Stimulated activated naive B cell treated with anti-CD40 and anti-IgM and Interleukin-4, amounts not matched to agents 10 μg/mL and 1 μg/mL and 100 μg/mL, for 72 hours (primary cell): ENCODE measurements at regions not wholly inside any gene's neighbourhood (a gene's known extent, or its start where the extent isn't known, plus 50 kb on each side); places are given as distances from the start of the nearest gene placed in this dataset.
"Not testable (repeated sequence)": the region's sequence is repeated elsewhere in the genome, so short reads cannot be mapped to it uniquely, and the experiment has no call there.

Experiments
- ATAC-seq, 2 donors: fragments of 150-1000 bp; cut with Tn5 transposase; replicated peaks; 2 replicates each; pipeline ENCODE4 v1.10.0; 2021; ENCODE audit warnings: moderate library complexity in 1 of 2
- DNase-seq: peaks from one replicate; pipeline ENCODE4 v3.0.0; 2021
- H3K27ac Mint-ChIP-seq: one replicate; pipeline ENCODE4 v1.8.0; 2022; ENCODE audit warnings: mild to moderate bottlenecking, mixed read lengths
- H3K27me3 Mint-ChIP-seq, 2 donors: one replicate each; pipeline ENCODE4 v1.8.0; 2022; ENCODE audit warnings: mixed read lengths in 2 of 2
- H3K36me3 Mint-ChIP-seq, 2 donors: one replicate each; pipeline ENCODE4 v1.8.0; 2022; ENCODE audit warnings: mixed read lengths in 2 of 2, mild to moderate bottlenecking in 1 of 2
- H3K4me1 Mint-ChIP-seq, 2 donors: one replicate each; pipeline ENCODE4 v1.8.0; 2022; ENCODE audit warnings: mixed read lengths in 2 of 2, mild to moderate bottlenecking in 1 of 2
- H3K4me3 Mint-ChIP-seq, 2 donors: one replicate each; pipeline ENCODE4 v1.8.0; 2022; ENCODE audit warnings: mild to moderate bottlenecking in 2 of 2, mixed read lengths in 2 of 2, moderate library complexity in 1 of 2
- H3K9me3 Mint-ChIP-seq, 2 donors: one replicate each; pipeline ENCODE4 v1.8.0; 2022; ENCODE audit warnings: mixed read lengths in 2 of 2, mild to moderate bottlenecking in 1 of 2

- Mint-ChIP-seq H3K9me3 (no peaks in the 10 kb centered on the region), H3K27ac (no peak overlapping the region), H3K4me1 (peaks cover 5 to 7% of the 10 kb centered on the region in 2 donors), H3K36me3 (no peaks in the 10 kb centered on the region), H3K27me3 (no peaks in the 10 kb centered on the region), H3K4me3 (no peak overlapping the region)
- ATAC-seq (no peak), DNase-seq (no peak)
Observed at GRCh38 chr14:106228541-106229158, 702.3 kb downstream of the TMEM121 start.

- no peak overlapping the region for H3K4me3 Mint-ChIP-seq
- ATAC-seq (no peak), DNase-seq (no peak)
- peaks cover 3 to 8% of the 10 kb centered on the region in 2 donors for H3K4me1 Mint-ChIP-seq
- H3K9me3 Mint-ChIP-seq = no peaks in the 10 kb centered on the region
- no peak overlapping the region for H3K27ac Mint-ChIP-seq
- H3K27me3 Mint-ChIP-seq = no peaks in the 10 kb centered on the region
- no peaks in the 10 kb centered on the region for H3K36me3 Mint-ChIP-seq
Observed at GRCh38 chr14:106230071-106230470, 703.7 kb downstream of the TMEM121 start.

- H3K9me3 Mint-ChIP-seq, H3K4me3 Mint-ChIP-seq, DNase-seq, ATAC-seq, H3K36me3 Mint-ChIP-seq, H3K27ac Mint-ChIP-seq, H3K27me3 Mint-ChIP-seq: not testable (repeated sequence)
- H3K4me1 Mint-ChIP-seq = peaks cover 8 to 13% of the 10 kb centered on the region in 2 donors
Observed at GRCh38 chr14:106233191-106233590, 706.8 kb downstream of the TMEM121 start.

GRCh38 chr14:106234525-106235254, 708.3 kb downstream of the TMEM121 start:
- peak; percentile 53 to 57 for ATAC-seq
- peaks cover 8 to 13% of the 10 kb centered on the region in 2 donors for H3K4me1 Mint-ChIP-seq

GRCh38 chr14:106235356-106236159, 709.2 kb downstream of the TMEM121 start:
- H3K27ac Mint-ChIP-seq = peak overlapping the region; percentile 81
- H3K27me3 Mint-ChIP-seq = no peaks in the 10 kb centered on the region
- peaks cover 0 to 2% of the 10 kb centered on the region in 2 donors for H3K36me3 Mint-ChIP-seq
- H3K4me3 Mint-ChIP-seq = peak overlapping the region; percentile 77 to 82
- H3K9me3 Mint-ChIP-seq = no peaks in the 10 kb centered on the region
- ATAC-seq (no peak), DNase-seq (no peak)
- peaks cover 8 to 13% of the 10 kb centered on the region in 2 donors for H3K4me1 Mint-ChIP-seq

More at GRCh38 chr14:106234525-106235254, 708.3 kb downstream of the TMEM121 start:
- H3K9me3 Mint-ChIP-seq, H3K36me3 Mint-ChIP-seq, H3K27me3 Mint-ChIP-seq, H3K27ac Mint-ChIP-seq: not testable (repeated sequence)
- H3K4me3 Mint-ChIP-seq = peak overlapping the region in 1 of 2 donors; percentile 82
- peak; percentile 10 for DNase-seq

- Mint-ChIP-seq H3K27ac (no peak overlapping the region), H3K9me3 (peaks cover 0 to 1% of the 10 kb centered on the region in 2 donors), H3K4me3 (no peak overlapping the region), H3K4me1 (peaks cover 3 to 20% of the 10 kb centered on the region in 2 donors), H3K27me3 (peaks cover 11 to 14% of the 10 kb centered on the region in 2 donors), H3K36me3 (no peaks in the 10 kb centered on the region)
- ATAC-seq (no peak), DNase-seq (no peak)
Observed at GRCh38 chr14:106248321-106249192, 722.2 kb downstream of the TMEM121 start.

- not testable (repeated sequence) for H3K27ac Mint-ChIP-seq, H3K4me3 Mint-ChIP-seq, ATAC-seq, H3K36me3 Mint-ChIP-seq, DNase-seq, H3K9me3 Mint-ChIP-seq, H3K27me3 Mint-ChIP-seq
- H3K4me1 Mint-ChIP-seq = peaks cover 5 to 21% of the 10 kb centered on the region in 2 donors
Observed at GRCh38 chr14:106253995-106254394, 727.6 kb downstream of the TMEM121 start.

- H3K4me3 Mint-ChIP-seq, ATAC-seq, H3K36me3 Mint-ChIP-seq, H3K9me3 Mint-ChIP-seq, H3K4me1 Mint-ChIP-seq, H3K27ac Mint-ChIP-seq, H3K27me3 Mint-ChIP-seq: not testable (repeated sequence)
- DNase-seq = peak; percentile 34
Observed at GRCh38 chr14:106257569-106257994, 731.2 kb downstream of the TMEM121 start.

- ATAC-seq (peak; percentile 75 to 80), DNase-seq (peak; percentile 48)
- Mint-ChIP-seq H3K27me3 (peaks cover 0 to 4% of the 10 kb centered on the region in 2 donors), H3K4me1 (peaks cover 2 to 10% of the 10 kb centered on the region in 2 donors), H3K4me3 (peak overlapping the region; percentile 71 to 86), H3K27ac (peak overlapping the region; percentile 93), H3K9me3 (no peaks in the 10 kb centered on the region), H3K36me3 (peaks cover 0 to 3% of the 10 kb centered on the region in 2 donors)
Observed at GRCh38 chr14:106268013-106268727, 741.8 kb downstream of the TMEM121 start.

- H3K27me3 Mint-ChIP-seq = peaks cover 0 to 4% of the 10 kb centered on the region in 2 donors
- ATAC-seq = peak; percentile 48 to 51
Observed at GRCh38 chr14:106269029-106269428, 742.6 kb downstream of the TMEM121 start.

GRCh38 chr14:106269451-106270204, 743.2 kb downstream of the TMEM121 start:
- ATAC-seq = no peak
- Mint-ChIP-seq H3K4me1 (peaks cover 2 to 10% of the 10 kb centered on the region in 2 donors), H3K4me3 (peak overlapping the region in 1 of 2 donors; percentile 7), H3K27ac (no peak overlapping the region), H3K27me3 (peaks cover 0 to 1% of the 10 kb centered on the region in 2 donors), H3K36me3 (peaks cover 0 to 3% of the 10 kb centered on the region in 2 donors), H3K9me3 (no peaks in the 10 kb centered on the region)
- no peak for DNase-seq

More at GRCh38 chr14:106269029-106269428, 742.6 kb downstream of the TMEM121 start:
- Mint-ChIP-seq H3K9me3 (no peaks in the 10 kb centered on the region), H3K27ac (peak overlapping the region; percentile 93), H3K36me3 (peaks cover 0 to 3% of the 10 kb centered on the region in 2 donors), H3K4me3 (peak overlapping the region; percentile 71 to 86), H3K4me1 (peaks cover 2 to 10% of the 10 kb centered on the region in 2 donors)
- DNase-seq = no peak

- not testable (repeated sequence) for H3K4me1 Mint-ChIP-seq, H3K27ac Mint-ChIP-seq, H3K27me3 Mint-ChIP-seq, DNase-seq, H3K9me3 Mint-ChIP-seq, H3K4me3 Mint-ChIP-seq, ATAC-seq, H3K36me3 Mint-ChIP-seq
Observed at GRCh38 chr14:106270476-106271121, 744.2 kb downstream of the TMEM121 start.
